ENCODE measurements at regions not wholly inside any gene's neighbourhood (a gene's known extent, or its start where the extent isn't known, plus 50 kb on each side); places are given as distances from the start of the nearest gene placed in this dataset.

GRCh38 chr3:26229801-26230200 lies 392.8 kb upstream of the LRRC3B start:
- no peak for TF ChIP-seq CTCF (IDR thresholded peaks at IDR 0.05 in 2 of 3, conservative IDR thresholded peaks at IDR 0.05 in 1 of 3; ENCODE audit: control insufficient read depth in 2 of 3, extremely low read depth in 1 of 3, insufficient read depth in 1 of 3, low read depth in 3 of 3, low read length in 3 of 3)
- no peak for TF ChIP-seq HDAC2 (IDR thresholded peaks at IDR 0.05)
- TF ChIP-seq MAX (IDR thresholded peaks at IDR 0.05; ENCODE audit: low read depth, low read length) = no peak
- no peak for TF ChIP-seq TAF1 (IDR thresholded peaks at IDR 0.05; ENCODE audit: borderline replicate concordance, low read depth, low read length)
- no peak for TF ChIP-seq POLR2A (IDR thresholded peaks at IDR 0.05; ENCODE audit: low read depth, low read length)
- no peak for TF ChIP-seq EZH2 (IDR thresholded peaks at IDR 0.05; ENCODE audit: borderline replicate concordance, control insufficient read depth, low read depth, low read length)
- no peak for TF ChIP-seq CBFB (IDR thresholded peaks at IDR 0.05; ENCODE audit: low read depth)
- no peak for TF ChIP-seq JUND (IDR thresholded peaks at IDR 0.05; ENCODE audit: low read depth, low read length)
- TF ChIP-seq SRF (IDR thresholded peaks at IDR 0.05; ENCODE audit: low read depth in 2 of 2, low read length in 2 of 2) = no peak
- no peak for TF ChIP-seq CBX5 (IDR thresholded peaks at IDR 0.05; ENCODE audit: low read depth)
